ENCODE measurements at regions not wholly inside any gene's neighbourhood (a gene's known extent, or its start where the extent isn't known, plus 50 kb on each side); places are given as distances from the start of the nearest gene placed in this dataset.
A peak's percentile ranks its signal among the peaks of the same experiment; 100 is the strongest.

DNA sequence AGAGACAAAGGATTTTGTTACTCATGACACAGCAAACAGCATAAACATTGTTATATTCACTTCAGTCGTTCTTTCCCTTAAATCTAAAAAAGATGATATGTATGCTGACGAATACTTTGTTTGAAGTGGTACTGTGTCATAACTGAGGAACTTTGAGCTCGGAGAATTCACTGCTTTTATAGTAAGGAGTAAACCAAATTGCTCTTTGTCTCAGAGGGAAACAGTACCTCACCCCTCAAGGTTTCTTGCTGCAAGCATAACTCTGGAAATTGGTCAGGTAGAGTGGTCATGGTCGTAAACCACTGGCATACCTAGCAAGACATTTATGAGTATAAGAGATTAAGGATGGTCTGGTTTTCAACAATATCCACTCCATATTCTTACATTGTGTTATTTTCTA, 160.2 kb upstream of the OR4E1 start:
- Histone ChIP-seq H3K9me3 (peaks cover 0 to 17% (median 12%) of the 10 kb centered on the region in 8 donors), H3K4me1 (no peaks in the 10 kb centered on the region), H3K36me3 (no peaks in the 10 kb centered on the region), H3K4me3 (no peak overlapping the region), H3K27me3 (replicated peaks in 1 of 7) (peaks cover 0 to 27% (median 0%) of the 10 kb centered on the region in 7 donors), H3K27ac (no peak overlapping the region)
- intact Hi-C loops (cut with DNase I; ENCODE audit: low total_unique reads), result no loop called here
- no peak for TF ChIP-seq POLR2A (IDR thresholded peaks at IDR 0.05)
- TF ChIP-seq POLR2AphosphoS5 (IDR thresholded peaks at IDR 0.05), result no peak
- TF ChIP-seq, protein P1, sequence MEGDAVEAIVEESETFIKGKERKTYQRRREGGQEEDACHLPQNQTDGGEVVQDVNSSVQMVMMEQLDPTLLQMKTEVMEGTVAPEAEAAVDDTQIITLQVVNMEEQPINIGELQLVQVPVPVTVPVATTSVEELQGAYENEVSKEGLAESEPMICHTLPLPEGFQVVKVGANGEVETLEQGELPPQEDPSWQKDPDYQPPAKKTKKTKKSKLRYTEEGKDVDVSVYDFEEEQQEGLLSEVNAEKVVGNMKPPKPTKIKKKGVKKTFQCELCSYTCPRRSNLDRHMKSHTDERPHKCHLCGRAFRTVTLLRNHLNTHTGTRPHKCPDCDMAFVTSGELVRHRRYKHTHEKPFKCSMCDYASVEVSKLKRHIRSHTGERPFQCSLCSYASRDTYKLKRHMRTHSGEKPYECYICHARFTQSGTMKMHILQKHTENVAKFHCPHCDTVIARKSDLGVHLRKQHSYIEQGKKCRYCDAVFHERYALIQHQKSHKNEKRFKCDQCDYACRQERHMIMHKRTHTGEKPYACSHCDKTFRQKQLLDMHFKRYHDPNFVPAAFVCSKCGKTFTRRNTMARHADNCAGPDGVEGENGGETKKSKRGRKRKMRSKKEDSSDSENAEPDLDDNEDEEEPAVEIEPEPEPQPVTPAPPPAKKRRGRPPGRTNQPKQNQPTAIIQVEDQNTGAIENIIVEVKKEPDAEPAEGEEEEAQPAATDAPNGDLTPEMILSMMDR (IDR thresholded peaks at IDR 0.05 in 8 of 11, conservative IDR thresholded peaks at IDR 0.05 in 3 of 11), result no peak
- 71 to 83% (median 76%) methylated on average over 4 of the region's 4 CpGs for WGBS, 5 donors
- DNase-seq, result no peak

DNA sequence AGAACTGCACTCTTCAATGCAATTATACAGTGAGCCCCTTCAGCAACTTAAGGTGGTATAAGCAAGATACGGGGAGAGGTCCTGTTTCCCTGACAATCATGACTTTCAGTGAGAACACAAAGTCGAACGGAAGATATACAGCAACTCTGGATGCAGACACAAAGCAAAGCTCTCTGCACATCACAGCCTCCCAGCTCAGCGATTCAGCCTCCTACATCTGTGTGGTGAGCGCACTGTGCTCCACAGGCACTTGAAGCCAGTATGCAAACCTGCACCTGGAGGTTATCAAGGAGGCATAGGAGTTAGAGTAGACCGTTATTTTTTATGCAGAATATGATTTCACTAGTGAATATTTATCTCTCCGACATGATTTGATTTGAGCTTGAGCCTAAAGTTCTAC, 152.2 kb upstream of the OR4E1 start:
- Histone ChIP-seq H3K27ac (no peak overlapping the region), H3K27me3 (replicated peaks in 1 of 7) (peaks cover 0 to 20% (median 0%) of the 10 kb centered on the region in 7 donors), H3K9me3 (no peaks in the 10 kb centered on the region), H3K36me3 (no peaks in the 10 kb centered on the region), H3K4me1 (no peaks in the 10 kb centered on the region), H3K4me3 (no peak overlapping the region)
- DNase-seq, result no peak
- intact Hi-C loops (cut with DNase I; ENCODE audit: low total_unique reads), result no loop called here
- WGBS, 5 donors, result 76 to 80% (median 77%) methylated on average over 7 of the region's 7 CpGs
- TF ChIP-seq, protein P1 (IDR thresholded peaks at IDR 0.05 in 8 of 11, conservative IDR thresholded peaks at IDR 0.05 in 3 of 11), result no peak
- no peak for TF ChIP-seq POLR2A (IDR thresholded peaks at IDR 0.05)
- TF ChIP-seq POLR2AphosphoS5 (IDR thresholded peaks at IDR 0.05), result no peak

DNA sequence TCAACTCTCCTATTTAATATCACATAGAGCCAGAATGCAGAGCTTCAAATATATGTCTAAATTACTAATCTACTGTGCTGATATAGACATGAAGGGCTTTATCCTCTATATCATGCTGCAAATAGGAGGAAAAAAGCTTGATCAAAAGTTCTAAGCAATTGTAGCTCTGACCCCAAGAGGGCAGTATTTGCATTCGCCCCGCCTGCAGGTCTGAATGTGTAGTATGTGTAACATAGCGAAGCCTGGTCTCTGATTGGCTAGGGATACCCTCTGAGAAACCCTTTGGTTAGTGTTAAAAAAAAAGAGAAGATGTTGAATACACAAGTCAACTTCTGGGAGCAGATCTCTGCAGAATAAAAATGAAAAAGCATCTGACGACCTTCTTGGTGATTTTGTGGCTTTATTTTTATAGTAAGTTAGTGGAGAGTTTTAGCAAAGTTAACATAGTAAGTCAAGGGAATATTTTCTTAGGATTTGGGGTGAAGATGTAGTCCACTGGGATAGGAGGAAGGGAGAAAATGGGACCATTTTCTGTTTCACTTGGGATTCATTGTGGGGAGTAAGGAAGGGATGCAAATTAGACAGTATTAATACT, 151.6 kb upstream of the OR4E1 start:
- H3K27me3 ChIP-seq (replicated peaks in 1 of 7), result peaks cover 0 to 18% (median 0%) of the 10 kb centered on the region in 7 donors
- WGBS, 5 donors, result 13 to 18% (median 15%) methylated on average over 4 of the region's 4 CpGs
- H3K9me3 ChIP-seq, result no peaks in the 10 kb centered on the region
- intact Hi-C loops (cut with DNase I; ENCODE audit: low total_unique reads), result no loop called here
- no peak for TF ChIP-seq POLR2AphosphoS5 (IDR thresholded peaks at IDR 0.05)
- TF ChIP-seq, protein P1 (IDR thresholded peaks at IDR 0.05 in 8 of 11, conservative IDR thresholded peaks at IDR 0.05 in 3 of 11), result peak in 5 of 11 experiments; percentile 19 to 34 (median 27)
- no peak for DNase-seq
- no peaks in the 10 kb centered on the region for H3K36me3 ChIP-seq
- no peak overlapping the region for H3K4me3 ChIP-seq
- no peak overlapping the region for H3K27ac ChIP-seq
- H3K4me1 ChIP-seq, result no peaks in the 10 kb centered on the region

DNA sequence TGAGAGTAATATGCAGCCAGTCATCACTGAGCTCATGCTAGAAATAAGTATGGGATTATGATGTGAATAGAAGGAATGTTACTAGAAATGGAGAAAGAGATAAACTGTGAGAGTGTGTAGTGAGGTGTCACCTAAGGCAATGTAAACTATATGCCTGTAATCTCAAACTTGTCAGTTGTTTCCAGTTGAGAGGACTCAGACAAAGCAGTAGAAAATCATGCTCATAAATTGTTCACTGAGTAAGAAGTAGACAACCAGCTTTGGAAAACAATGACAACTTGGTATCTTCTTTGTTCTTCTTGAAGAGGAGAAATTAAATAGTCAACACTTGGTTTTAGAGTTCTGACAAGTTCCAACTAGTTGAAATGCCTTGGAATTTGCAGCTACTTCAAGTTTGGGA, 148.5 kb upstream of the OR4E1 start:
- no peaks in the 10 kb centered on the region for H3K36me3 ChIP-seq
- peaks cover 0 to 9% (median 7%) of the 10 kb centered on the region in 8 donors for H3K9me3 ChIP-seq
- H3K4me1 ChIP-seq, result no peaks in the 10 kb centered on the region
- no peak for DNase-seq
- no peak for TF ChIP-seq POLR2A (IDR thresholded peaks at IDR 0.05)
- TF ChIP-seq, protein P1 (IDR thresholded peaks at IDR 0.05 in 8 of 11, conservative IDR thresholded peaks at IDR 0.05 in 3 of 11), result no peak
- TF ChIP-seq POLR2AphosphoS5 (IDR thresholded peaks at IDR 0.05), result no peak
- H3K27ac ChIP-seq, result no peak overlapping the region
- intact Hi-C loops (cut with DNase I; ENCODE audit: low total_unique reads), result no loop called here
- H3K27me3 ChIP-seq (replicated peaks in 1 of 7), result peaks cover 0 to 5% (median 0%) of the 10 kb centered on the region in 7 donors
- H3K4me3 ChIP-seq, result no peak overlapping the region
